Activated T-cell treated with anti-CD3 and anti-CD28 coated beads, Interleukin-2, amount 50 U/mL, for 48 hours (primary cell): ENCODE measurements at regions not wholly inside any gene's neighbourhood (a gene's known extent, or its start where the extent isn't known, plus 50 kb on each side); places are given as distances from the start of the nearest gene placed in this dataset.
"Not testable (repeated sequence)": the region's sequence is repeated elsewhere in the genome, so short reads cannot be mapped to it uniquely, and the experiment has no call there.

ENCODE experiments used
- DNase-seq, 2 experiments: peaks; one replicate each; pipeline ENCODE4 v3.0.0-alpha.2; 2020

DNA sequence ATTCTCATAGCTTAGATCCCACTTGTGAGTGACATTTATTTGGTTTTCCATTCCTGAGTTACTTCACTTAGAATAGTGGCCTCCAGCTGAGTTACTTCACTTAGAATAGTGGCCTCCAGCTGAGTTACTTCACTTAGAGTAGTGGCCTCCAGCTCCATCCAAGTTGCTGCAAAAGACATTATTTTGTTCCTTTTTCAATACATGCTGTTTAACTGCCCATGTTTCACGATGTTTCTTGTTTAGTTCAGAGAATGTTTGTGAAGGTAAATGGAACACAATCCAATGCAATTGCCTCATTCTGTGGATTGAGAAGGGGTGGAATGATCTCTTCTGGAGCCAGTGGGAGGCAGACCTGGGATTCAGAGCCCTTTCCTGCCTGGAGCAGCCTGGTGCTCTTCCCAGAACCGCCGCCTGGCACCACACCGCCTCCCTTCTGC is 273.5 kb upstream of the ATP5MC3 start:
- no peak for DNase-seq

DNA sequence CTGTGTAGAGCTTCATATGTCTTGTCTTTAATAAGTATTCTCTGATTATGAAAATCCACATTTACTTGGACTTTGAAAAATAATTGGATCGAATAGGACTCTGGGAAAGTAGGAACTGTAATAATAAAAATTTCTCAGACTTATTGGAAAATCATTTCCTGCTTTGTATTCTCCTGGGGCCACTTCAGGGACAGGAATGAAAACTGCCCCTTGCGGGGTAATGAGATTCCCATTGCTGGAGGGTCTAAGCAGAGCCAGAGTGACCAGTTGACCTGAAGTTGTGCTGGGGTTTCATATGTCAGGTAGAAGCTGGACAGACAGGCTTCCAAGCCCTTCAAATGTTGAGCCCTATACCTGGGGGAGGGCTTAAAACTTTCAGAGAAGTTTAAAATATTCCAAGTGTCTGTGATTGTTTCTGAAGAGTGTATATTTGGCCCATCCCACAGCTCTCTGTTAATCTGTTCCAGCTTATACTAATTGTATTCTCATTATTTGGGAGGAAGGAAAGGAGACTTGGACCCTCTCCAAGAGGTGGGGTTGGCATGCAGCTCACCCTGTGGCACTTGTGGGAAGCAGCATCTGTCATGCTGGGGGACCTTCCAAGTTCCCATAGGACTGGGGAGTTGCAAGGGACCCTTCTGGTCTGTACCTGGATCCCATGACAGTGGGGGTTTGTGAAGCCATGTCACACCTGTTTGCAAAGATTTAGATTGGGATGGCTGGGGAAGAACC is 268.7 kb upstream of the ATP5MC3 start:
- no peak for DNase-seq

DNA sequence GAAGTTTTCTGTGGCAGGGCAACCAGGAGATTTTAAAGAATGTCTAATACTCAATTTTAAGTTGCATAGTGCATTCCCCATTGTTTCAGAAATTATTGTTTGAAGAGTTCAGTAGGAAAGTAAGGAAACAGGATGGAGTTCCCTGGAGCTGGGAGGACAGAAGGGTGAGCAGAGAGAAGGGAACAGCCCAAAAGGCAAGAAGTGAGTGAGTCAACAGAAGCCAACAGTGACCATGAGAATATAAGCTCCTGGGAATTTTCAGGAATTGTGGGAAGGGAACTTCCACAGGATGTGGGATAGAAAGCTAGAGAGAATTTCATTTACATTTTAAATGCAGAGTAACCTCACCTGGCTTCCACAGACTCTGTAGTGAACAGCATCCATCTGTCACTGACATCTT is 268.1 kb upstream of the ATP5MC3 start:
- DNase-seq, result no peak

DNA sequence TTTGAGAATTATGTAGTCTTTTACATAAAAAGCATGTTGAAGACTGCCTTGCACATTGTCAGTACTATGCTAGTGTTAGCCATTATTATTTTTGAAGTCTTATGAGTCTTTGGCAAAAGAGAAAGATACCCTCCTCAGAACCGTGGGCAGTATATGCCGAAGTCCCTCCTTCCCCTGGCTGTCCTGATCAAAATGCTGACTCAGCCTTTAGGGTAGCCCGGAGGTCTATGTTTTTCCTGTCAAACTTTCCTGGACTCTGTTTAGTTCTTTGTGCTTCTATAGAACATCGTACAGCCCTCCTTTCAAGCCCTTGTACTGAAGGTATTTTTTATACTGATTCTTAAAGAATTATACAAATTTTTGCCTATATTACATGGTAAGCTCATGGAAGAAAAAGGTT is 264.7 kb upstream of the ATP5MC3 start:
- no peak for DNase-seq

DNA sequence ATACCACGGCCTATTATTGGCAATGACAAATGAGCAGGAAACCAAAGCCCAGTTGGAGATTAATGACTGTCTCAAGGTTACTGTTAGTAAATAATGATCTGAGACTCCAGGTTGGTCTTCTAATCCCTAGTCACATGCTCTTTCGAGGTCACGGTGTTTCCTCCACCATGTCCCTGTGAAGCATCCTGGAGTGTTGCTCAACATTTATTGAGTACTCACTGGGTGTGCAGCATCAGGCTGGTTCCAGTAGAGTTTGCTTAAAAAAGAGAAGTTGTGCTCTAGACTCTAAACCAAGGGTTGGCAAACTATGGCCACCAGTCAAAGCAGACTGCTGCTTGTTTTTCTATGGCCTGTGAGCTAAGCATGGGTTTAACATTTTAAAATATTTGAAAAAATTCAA is 263.8 kb upstream of the ATP5MC3 start:
- DNase-seq, result no peak

DNA sequence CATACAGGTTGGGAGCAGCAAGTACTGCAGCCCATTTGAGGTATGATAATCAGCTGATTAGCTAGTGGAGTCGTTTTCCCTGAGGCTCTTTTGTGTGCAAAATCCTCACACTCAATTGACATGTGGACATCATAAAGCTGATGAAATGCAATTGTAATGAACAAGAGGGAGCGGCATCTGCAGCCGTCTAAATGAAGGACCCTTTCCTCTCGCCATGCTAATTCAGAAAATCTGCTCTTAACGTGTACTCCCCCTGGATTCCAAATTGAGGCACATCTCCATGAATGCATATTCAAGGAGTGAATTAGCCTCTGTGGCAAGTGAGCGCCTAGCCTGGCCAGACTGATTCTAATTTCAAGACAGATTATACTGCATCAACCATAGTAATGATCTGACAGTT is 260.9 kb upstream of the ATP5MC3 start:
- no peak for DNase-seq

DNA sequence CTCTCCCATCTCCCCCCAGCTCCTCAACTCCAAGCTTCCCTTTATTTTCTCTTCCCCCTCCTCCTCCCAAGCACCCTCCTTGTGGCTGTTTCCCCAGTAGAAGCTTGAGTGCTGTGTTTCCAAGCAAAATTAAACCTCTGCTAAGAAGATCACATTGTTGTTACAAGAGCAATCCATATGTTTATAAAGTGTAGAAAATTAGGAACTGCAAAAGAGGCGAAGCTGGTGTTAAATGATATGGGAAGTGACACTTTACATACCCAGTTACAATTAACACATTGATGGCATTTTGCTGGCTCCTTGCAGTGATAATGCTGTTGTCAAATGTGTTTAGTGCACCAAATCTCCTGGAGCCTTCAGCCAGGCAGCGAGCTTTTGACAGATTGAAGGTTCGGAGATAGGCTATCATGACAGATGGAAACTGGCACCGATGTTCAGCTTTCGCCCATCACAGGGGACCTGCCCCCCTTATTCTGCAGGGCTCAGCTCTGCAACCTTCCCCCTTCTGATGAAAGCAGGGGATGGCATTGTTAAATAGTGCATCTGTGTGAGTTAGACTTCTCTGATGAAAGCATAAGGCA is 259.8 kb upstream of the ATP5MC3 start:
- DNase-seq, result no peak

DNA sequence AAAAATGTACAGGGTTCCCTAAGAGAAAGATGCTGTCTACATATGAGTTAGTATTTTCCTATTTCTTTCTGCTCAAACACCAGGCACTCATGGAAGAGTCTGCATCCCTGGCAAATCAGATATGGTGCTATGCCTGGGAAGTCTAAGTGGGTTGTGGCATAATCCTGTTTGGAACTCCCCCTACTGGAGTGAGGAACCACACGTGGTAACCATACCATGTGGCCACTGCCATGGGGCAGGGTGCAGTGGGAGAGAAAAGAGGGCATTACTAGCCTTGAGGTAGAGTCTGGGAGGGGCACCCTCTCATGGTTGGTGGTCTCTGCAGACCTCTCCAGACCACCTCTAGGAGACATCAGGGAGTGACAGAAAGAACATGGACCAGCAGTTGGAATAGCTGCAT is 257.9 kb upstream of the ATP5MC3 start:
- DNase-seq, result no peak

DNA sequence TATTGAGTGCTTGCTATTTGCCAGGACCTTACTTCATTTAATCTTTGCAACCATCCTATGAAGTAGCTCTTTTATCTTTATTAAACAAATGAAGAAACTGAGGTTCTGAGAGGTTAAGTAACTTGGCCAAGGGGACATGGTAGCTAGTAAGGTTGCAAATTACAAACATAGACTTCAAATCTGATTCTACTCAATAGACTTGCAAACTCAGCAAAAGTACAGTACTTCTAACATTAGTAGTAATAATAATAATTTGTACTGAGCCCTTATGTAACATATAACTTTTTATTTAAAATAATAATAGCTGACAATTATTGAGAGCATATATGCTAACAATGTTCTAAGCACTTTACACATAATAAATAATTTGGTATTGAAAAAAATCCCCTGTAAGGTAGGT is 255.7 kb upstream of the ATP5MC3 start:
- DNase-seq, result no peak

DNA sequence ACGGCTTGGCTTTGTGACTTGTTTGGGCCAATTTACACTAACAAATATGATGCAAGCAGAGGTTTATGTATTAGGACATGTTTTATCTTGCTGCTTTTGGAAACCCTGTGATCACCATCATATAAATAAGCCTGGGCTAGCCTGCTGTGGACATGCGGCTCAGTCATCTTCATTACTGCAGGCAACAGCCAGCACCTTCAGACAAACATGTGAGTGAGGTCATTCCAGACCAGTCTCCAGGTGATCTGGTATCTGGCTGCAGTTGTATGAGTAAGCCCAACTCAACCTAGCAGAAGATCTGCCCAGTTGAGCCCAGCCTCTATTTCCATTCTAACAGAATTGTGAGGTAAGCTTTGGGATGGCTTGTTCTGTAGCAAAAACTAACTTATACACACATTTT is 254.6 kb upstream of the ATP5MC3 start:
- DNase-seq, result no peak

DNA sequence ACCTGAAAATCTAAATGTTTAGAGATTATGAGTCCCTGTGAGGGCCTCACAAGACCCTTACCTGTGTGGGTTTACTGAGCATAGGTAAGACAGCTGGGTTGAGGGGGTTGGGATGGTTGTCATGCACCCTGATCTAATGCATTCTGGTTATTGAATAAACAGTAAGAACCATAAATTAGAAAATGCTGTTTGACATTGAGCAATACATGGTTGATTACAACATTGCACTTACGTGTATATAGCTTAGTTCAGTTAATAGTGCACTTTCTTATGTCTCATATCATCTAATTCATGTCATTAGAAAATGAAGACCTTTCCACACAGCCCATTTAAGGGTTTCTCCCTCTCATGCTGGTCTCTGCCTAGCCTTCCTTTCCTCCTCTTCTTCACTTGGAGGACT is 253.5 kb upstream of the ATP5MC3 start:
- DNase-seq, result no peak

DNA sequence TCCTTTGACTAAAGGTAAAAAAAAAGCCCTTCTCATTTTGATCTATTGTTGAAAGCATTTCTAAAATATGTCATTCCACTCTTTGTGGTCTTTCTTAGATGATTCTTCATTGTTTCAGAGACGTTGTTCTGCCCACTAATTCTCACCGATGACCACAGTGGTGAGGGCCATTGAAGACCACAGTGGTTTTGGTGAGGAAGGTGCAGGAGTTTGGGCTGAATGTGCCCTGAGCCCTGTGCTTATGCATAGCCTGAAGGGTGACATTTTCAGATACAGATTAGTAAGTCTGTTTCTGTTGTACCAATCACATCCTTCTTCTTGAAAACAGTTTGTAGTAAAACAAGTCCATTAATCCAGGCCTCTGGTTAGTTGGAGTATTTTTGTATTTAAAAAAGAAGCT is 251.3 kb upstream of the ATP5MC3 start:
- DNase-seq, result no peak

DNA sequence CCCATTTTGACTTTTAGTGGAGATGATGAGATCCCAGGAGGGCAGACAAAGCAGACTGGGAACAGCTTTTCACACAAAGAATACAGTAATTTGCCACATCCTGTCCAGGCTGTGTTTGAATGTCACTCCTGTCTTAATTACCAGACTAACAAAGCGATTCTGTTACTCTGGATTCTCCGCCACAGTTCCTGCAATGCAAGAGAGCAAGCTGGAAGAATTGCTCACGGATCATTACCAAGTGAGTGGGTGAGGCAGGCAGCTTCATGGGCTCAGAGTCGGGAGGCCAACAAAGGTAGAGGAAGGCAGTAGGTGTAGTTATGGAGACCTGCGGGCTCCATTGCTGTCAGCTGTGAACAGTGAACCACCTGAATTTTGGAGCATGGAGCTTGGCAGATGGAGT is 250.5 kb upstream of the ATP5MC3 start:
- no peak for DNase-seq

DNA sequence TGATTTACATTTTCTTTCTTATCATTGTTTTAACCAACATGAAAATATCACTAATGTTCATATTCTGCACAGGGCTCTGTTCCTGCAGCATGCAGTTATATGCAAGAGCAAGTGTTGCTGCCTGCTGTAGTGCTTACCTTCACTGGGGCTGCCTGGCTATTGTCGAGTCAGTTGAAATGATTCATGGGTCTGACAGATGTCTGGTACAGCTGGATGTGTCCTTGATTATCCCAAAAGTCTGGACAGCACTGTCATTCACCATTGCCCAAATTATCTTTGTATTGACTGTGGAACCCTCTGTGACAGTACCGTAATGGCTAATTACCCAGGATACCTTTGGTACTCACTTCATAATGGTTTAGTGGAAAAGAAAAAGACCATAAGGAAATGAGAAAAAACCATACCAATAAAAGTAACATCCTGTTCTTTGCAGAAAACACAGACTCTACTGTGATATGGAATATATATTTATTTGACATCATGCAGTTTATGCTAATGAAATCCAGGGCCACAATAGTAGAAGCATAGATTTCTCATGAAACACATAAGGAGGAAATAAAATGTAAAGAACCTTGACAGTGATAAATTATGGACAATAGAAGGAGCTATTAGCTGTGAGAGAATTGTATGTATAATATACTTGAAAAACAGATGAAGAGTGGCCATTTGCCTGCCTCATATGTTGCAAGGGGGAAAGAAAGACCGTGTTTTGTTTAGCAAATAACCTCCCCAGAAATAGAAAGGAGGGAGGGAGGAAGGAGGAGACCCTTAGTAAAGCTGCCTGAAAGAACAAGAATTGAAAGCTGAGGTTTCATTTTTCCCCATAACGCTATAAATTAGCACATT is 249.8 kb upstream of the ATP5MC3 start:
- DNase-seq, result no peak

DNA sequence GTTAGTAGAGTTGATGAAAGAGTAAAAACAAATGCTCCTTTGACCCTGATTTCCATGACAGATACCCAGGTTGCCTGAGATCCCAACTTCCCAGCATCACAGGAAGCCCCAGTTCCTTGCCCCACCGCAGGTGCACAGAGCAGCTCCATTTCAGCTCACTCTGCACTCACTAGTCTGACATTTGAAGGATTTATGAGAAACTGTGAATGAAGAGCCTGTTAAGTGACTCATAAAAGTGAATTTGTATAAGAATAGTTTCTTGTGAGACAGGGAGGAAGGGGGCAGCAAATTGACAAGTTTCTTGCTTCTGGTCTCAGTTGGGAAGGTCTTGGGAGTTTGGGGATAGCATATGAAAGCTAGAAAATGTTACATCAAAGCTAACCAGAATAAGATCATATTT is 248.7 kb upstream of the ATP5MC3 start:
- no peak for DNase-seq

DNA sequence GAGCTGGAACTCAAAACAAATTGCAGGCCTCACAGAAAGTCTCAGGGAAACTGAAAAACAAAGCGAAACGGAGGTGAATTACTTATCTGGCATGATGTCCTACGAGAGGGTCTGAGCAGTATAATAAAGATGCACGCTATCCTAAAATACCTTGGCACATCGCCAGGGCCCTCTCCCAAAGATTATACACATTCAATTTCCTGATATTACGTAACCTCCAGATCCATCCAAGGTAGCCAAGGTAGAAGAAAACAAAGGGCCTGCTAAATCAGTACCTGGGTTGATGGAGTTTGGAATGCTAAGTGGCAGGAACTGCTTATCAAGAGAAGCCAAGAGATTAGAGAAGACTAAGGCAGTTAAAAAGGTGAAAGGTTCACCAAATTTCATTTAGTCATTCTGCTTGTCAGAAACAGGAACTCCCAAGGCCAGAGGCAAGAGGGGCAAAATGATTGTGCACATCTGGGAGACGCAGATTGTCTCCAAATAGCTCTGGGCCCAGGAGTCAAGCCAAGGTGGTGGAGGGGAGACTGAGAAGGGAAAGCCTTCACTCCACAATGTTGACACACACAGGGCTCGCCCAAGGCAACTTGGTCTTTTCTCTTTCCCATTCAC is 236.8 kb upstream of the ATP5MC3 start:
- DNase-seq, result no peak

DNA sequence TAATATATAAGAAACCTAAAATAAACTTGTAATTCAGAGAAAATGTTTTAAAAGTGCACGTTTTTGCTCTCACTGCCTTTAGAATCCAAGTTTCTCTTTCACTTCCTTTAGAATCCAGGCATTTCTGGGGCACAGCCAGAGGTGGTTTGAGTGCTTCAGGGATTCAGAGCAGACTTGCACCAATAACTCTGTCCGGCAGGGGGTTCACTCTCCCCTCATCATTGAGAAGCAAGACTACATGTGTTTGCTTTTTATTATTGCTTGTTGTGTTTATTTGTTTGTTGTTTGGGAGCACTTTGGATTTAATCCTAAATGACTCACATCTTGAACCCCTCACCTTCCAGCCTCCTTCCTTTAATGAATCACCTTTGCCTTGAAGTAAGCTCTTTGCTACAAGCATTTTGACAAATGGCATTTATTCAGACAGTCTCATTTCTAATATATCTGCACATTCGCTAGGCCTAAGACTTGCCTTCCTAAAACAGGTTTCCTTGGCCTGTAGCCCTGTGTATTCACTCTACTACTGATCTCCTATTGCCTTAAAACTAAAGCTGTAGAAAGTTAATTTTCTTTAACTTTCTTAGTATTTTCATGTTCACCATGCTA is 233.5 kb upstream of the ATP5MC3 start:
- DNase-seq, result peak in 1 of 2 experiments; percentile 24

DNA sequence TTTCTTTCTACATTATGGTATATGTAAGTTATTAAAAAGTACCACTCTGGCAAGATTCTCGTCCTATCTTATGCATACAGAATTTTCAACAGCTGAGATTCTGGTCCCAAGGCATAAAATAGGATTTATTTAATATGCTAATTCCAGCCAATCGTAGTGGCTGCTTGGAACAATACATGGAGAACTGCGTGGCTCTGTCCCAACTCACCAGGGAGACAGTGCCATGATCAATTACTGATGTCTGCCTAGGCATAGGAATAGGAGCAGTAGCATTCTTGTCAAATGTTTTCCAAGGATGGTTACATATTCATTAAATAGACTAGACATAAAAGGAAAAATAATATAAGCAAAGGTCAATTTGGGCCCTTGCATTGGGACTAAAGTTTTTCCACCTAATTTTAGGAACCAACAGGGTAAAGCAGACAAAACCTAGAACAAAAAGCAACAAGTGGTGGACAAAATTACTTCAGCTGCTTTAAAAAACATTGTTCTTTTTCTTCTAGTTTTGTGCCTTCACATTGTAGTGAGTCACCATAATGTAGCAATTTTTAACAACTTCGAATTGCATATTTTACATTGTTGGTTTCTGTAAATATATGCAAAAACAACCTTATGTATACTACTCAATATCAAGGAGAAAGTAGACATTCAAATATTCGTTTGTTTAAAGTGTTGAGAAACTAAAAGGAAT is 232.8 kb upstream of the ATP5MC3 start:
- no peak for DNase-seq

DNA sequence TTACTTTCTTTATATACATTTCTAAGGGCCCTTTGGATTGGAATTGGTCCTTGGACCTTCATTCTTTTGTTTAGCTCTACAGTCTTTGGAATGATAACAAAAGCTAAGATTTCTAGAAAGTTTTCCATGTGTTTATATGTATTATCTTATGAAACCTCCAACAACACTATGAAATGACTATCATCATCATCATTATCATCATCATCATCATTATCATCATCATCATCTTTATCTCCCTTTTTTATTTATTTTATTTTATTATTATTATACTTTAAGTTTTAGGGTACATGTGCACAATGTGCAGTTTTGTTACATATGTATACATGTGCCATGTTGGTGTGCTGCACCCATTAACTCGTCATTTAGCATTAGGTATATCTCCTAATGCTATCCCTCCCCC is 229.4 kb upstream of the ATP5MC3 start:
- DNase-seq, result not testable (repeated sequence)

DNA sequence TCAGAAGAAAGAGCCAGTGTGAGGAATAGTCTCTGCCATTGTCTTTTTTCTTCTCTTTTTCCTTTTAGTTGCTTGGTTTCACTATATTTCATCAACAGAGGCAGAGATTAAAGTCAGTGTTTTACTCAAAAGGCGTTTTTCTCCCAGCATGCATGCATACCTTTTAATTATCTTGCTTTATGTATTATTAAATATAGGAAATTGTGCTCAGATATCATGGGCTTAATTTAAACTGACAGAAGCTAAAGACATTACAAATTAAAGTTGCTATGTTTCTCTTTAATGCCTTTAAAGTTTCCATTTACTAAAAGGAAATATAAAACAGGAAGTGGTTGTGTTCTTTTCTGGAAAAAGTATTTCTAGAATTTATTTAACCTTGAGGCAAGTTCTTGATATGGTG is 223.3 kb upstream of the ATP5MC3 start:
- DNase-seq, result no peak

DNA sequence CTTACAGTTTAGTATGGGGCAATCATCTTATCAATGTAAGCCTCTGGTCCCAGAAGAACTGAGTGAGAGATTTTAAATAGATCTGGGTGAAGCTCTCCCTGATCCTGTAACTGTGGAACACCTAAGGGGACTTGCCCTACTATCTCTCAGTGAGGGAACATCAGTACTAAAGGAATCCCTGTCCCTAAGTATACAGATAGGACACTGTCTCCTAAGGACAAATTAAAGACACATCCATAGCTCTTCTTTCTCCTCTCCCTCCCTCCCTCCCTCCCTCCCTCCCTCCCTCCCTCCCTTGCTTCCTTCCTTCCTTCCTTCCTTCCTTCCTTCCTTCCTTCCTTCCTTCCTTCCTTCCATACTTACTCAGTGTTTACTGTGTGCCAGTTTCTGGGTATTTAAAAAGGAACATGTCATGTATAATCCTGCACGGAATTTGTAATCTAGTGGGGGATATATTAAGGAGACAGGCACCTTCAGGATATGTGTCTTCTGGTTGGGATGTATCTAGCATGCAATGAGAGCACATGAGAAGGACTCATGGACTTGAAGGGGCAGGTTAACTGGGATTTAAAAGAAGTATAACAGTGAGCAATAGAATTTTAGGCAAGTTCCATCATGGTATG is 222.2 kb upstream of the ATP5MC3 start:
- DNase-seq, result no peak

DNA sequence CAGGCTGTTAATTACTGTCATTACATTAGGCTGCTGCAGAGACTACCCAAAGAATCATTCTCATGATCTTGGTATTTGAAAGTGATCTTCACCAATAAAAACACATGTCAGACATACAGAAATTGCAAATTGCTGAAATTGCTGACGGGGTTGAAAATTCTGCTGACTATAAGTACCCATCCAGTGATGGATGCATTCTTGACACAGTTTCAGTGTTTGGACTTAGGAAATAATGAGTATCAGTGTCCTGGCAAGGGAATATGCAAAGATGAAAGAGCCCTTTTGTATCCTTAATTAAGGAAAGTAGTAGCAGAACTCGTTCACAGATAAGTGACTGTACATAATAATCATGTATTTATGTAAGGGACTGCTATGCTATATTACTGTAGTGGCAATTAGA is 221.1 kb upstream of the ATP5MC3 start:
- no peak for DNase-seq
